SK-N-SH treated with all-trans-retinoic acid at 6 μM for 48 hours (cell line): ENCODE measurements at regions not wholly inside any gene's neighbourhood (a gene's known extent, or its start where the extent isn't known, plus 50 kb on each side); places are given as distances from the start of the nearest gene placed in this dataset.

Source experiments
- ATAC-seq: fragments of 200-7000 bp; cut with Tn5 transposase; 3 replicates; pipeline ENCODE4 v1.9.1; 2020; ENCODE audit warnings: mild to moderate bottlenecking, moderate library complexity
- ARNTL ChIP-seq: fragments of 450-650 bp; formaldehyde crosslinking; IDR thresholded peaks from 2 replicates; pipeline ENCODE4 v1.5.0; 2020; ENCODE audit warnings: low read depth, mild to moderate bottlenecking, moderate library complexity, borderline replicate concordance
- BACH2 ChIP-seq: fragments of 250-450 bp; sonication (Bioruptor Pico); IDR thresholded peaks from 2 replicates; pipeline ENCODE4 v1.9.0; 2021; ENCODE audit warnings: mild to moderate bottlenecking, borderline replicate concordance
- CREB5 ChIP-seq: fragments of 250-450 bp; sonication (Bioruptor Pico); IDR thresholded peaks from 2 replicates; pipeline ENCODE4 v1.5.1; 2020; ENCODE audit warnings: low read depth, mild to moderate bottlenecking, moderate library complexity
- CSRNP3 ChIP-seq: fragments of 250-450 bp; sonication (Bioruptor Pico); IDR thresholded peaks from 2 replicates; pipeline ENCODE4 v1.5.1; 2021; ENCODE audit warnings: mild to moderate bottlenecking, moderate library complexity
- ESRRG ChIP-seq: fragments of 250-450 bp; sonication (Bioruptor Pico); IDR thresholded peaks from 2 replicates; pipeline ENCODE4 v1.6.1; 2021; ENCODE audit warnings: mild to moderate bottlenecking
- GLIS3 ChIP-seq: fragments of 250-450 bp; sonication (Bioruptor Pico); IDR thresholded peaks from 2 replicates; pipeline ENCODE4 v1.5.0; 2020; ENCODE audit warnings: mild to moderate bottlenecking, moderate library complexity
- ISL1 ChIP-seq: fragments of 250-450 bp; sonication (Bioruptor Pico); IDR thresholded peaks from 2 replicates; pipeline ENCODE4 v2.1.2; 2022; ENCODE audit warnings: mild to moderate bottlenecking, moderate library complexity
- OSR1 ChIP-seq: fragments of 250-450 bp; sonication (Bioruptor Pico); IDR thresholded peaks from 2 replicates; pipeline ENCODE4 v1.8.0; 2022; ENCODE audit warnings: moderate library complexity, mild to moderate bottlenecking, inconsistent platforms
- PATZ1 ChIP-seq: fragments of 250-450 bp; sonication (Bioruptor Pico); IDR thresholded peaks from 2 replicates; pipeline ENCODE4 v1.8.0; 2020; ENCODE audit warnings: mild to moderate bottlenecking, moderate library complexity, borderline replicate concordance
- POU6F1 ChIP-seq: fragments of 250-450 bp; sonication (Bioruptor Pico); IDR thresholded peaks from 2 replicates; pipeline ENCODE4 v1.8.0; 2021; ENCODE audit warnings: low read depth, mild to moderate bottlenecking, moderate library complexity, borderline replicate concordance
- PPARA ChIP-seq: fragments of 250-450 bp; sonication (Bioruptor Pico); IDR thresholded peaks from 2 replicates; pipeline ENCODE4 v1.5.0; 2020; ENCODE audit warnings: mild to moderate bottlenecking, borderline replicate concordance
- RARB ChIP-seq: fragments of 250-450 bp; sonication (Bioruptor Pico); IDR thresholded peaks from 2 replicates; pipeline ENCODE4 v1.8.0; 2021; ENCODE audit warnings: mild to moderate bottlenecking, moderate library complexity
- TCF4 ChIP-seq: fragments of 250-450 bp; sonication (Bioruptor Pico); IDR thresholded peaks from 2 replicates; pipeline ENCODE4 v1.8.0; 2021; ENCODE audit warnings: mild to moderate bottlenecking, moderate library complexity, borderline replicate concordance
- TOX ChIP-seq: fragments of 250-450 bp; sonication (Bioruptor Pico); IDR thresholded peaks from 2 replicates; pipeline ENCODE4 v1.8.0; 2021; ENCODE audit warnings: mild to moderate bottlenecking, moderate library complexity, borderline replicate concordance
- ZC3H10 ChIP-seq: fragments of 250-450 bp; sonication (Bioruptor Pico); IDR thresholded peaks from 2 replicates; pipeline ENCODE4 v1.5.1; 2021; ENCODE audit warnings: mild to moderate bottlenecking, moderate library complexity
- ZFP30 ChIP-seq: fragments of 450-650 bp; formaldehyde crosslinking; IDR thresholded peaks from 2 replicates; pipeline ENCODE4 v1.5.0; 2022; ENCODE audit warnings: mild to moderate bottlenecking, moderate library complexity
- ZNF565 ChIP-seq: fragments of 450-650 bp; formaldehyde crosslinking; conservative IDR thresholded peaks from 2 replicates; pipeline ENCODE4 v1.5.0; 2020; ENCODE audit warnings: low read depth, mild to moderate bottlenecking, moderate library complexity
- ZNF70 ChIP-seq: fragments of 450-650 bp; formaldehyde crosslinking; IDR thresholded peaks from 2 replicates; pipeline ENCODE4 v1.5.0; 2020; ENCODE audit warnings: mild to moderate bottlenecking, moderate library complexity
- ZNF8 ChIP-seq: fragments of 450-650 bp; formaldehyde crosslinking; IDR thresholded peaks from 2 replicates; pipeline ENCODE4 v1.5.0; 2020; ENCODE audit warnings: mild to moderate bottlenecking, moderate library complexity

- TF ChIP-seq POU6F1 (CRISPR knock-in tag) (no peak), ZFP30 (no peak)
- ATAC-seq: no peak
Observed at GRCh38 chr12:47319746-47320145, 240.0 kb upstream of the AMIGO2 start.

GRCh38 chr12:47318963-47319362, 239.2 kb upstream of the AMIGO2 start:
- ATAC-seq: no peak
- TF ChIP-seq CSRNP3 (CRISPR knock-in tag): no peak
- TF ChIP-seq BACH2 (CRISPR knock-in tag): no peak
- no peak for TF ChIP-seq PATZ1 (CRISPR knock-in tag)
- TF ChIP-seq ZNF70 (CRISPR knock-in tag): no peak
- no peak for TF ChIP-seq ESRRG (CRISPR knock-in tag)
- no peak for TF ChIP-seq TOX (CRISPR knock-in tag)
- no peak for TF ChIP-seq RARB (CRISPR knock-in tag)
- no peak for TF ChIP-seq ISL1 (CRISPR knock-in tag)
- no peak for TF ChIP-seq PPARA
- TF ChIP-seq ZC3H10: no peak
- TF ChIP-seq CREB5 (CRISPR knock-in tag): no peak
- TF ChIP-seq ZNF565 (CRISPR knock-in tag): no peak
- no peak for TF ChIP-seq ZNF8 (CRISPR knock-in tag)
- TF ChIP-seq OSR1 (CRISPR knock-in tag): no peak
- TF ChIP-seq ARNTL (CRISPR knock-in tag): no peak

- no peak for ATAC-seq
- no peak for TF ChIP-seq PPARA
- no peak for TF ChIP-seq ISL1 (CRISPR knock-in tag)
- TF ChIP-seq, all 23 proteins: peak for 0
Observed at GRCh38 chr12:47317175-47317915, 237.6 kb upstream of the AMIGO2 start.

- no peak for ATAC-seq
- no peak for TF ChIP-seq TCF4 (CRISPR knock-in tag)
- no peak for TF ChIP-seq PPARA
- TF ChIP-seq ZFP30: no peak
- no peak for TF ChIP-seq ZC3H10
- no peak for TF ChIP-seq OSR1 (CRISPR knock-in tag)
- no peak for TF ChIP-seq RARB (CRISPR knock-in tag)
- no peak for TF ChIP-seq ZNF70 (CRISPR knock-in tag)
- TF ChIP-seq ZNF8 (CRISPR knock-in tag): no peak
- no peak for TF ChIP-seq GLIS3 (CRISPR knock-in tag)
- no peak for TF ChIP-seq PATZ1 (CRISPR knock-in tag)
- no peak for TF ChIP-seq BACH2 (CRISPR knock-in tag)
Observed at GRCh38 chr12:47316609-47317049, 236.9 kb upstream of the AMIGO2 start.
